OCI-LY7 (cell line): ENCODE measurements at regions not wholly inside any gene's neighbourhood (a gene's known extent, or its start where the extent isn't known, plus 50 kb on each side); places are given as distances from the start of the nearest gene placed in this dataset.

ENCODE experiments used
- BruUV-seq: library from RNA; stranded (reverse); fragments of 400-500 nt; replicated peaks from 2 replicates; lab custom pipeline; 2021; lab: Mats Ljungman, UMichigan
- CTCF ChIA-PET: fragments of 300-600 bp; sonication (Branson Sonifier 250); formaldehyde crosslinking; loops from one replicate; lab custom pipeline; 2022; ENCODE audit warnings: antibody characterized with exemption; ENCODE audit not compliant: unreplicated experiment; lab: Charles Lee
- POLR2A ChIA-PET: fragments of 300-600 bp; sonication (Branson Sonifier 250); formaldehyde crosslinking; loops from one replicate; lab custom pipeline; 2022; ENCODE audit warnings: antibody characterized with exemption; lab: Charles Lee
- DNase-seq: peaks from one replicate; pipeline ENCODE4 v3.0.0-alpha.2; 2015; ENCODE audit warnings: low spot score
- H2AFZ ChIP-seq: fragments of 200-600 bp; sonication (generic), shearing (Covaris generic); 2 replicates; pipeline ENCODE4 v1.6.1; 2014; ENCODE audit warnings: mild to moderate bottlenecking, antibody characterized with exemption, low read length, moderate library complexity
- H3K27ac ChIP-seq: fragments of 200-600 bp; sonication (generic); 2 replicates; pipeline ENCODE4 v1.5.1; 2014; ENCODE audit warnings: mixed run types, low read depth, mild to moderate bottlenecking, moderate library complexity, low read length, inconsistent platforms; ENCODE audit not compliant: poor library complexity, severe bottlenecking
- H3K36me3 ChIP-seq: fragments of 200-600 bp; sonication (generic); 2 replicates; pipeline ENCODE4 v1.6.1; 2014; ENCODE audit warnings: mild to moderate bottlenecking, antibody characterized with exemption, low read length, moderate library complexity, mixed read lengths; ENCODE audit not compliant: insufficient read depth
- H3K4me1 ChIP-seq: fragments of 200-600 bp; sonication (generic); 2 replicates; pipeline ENCODE4 v1.5.1; 2014; ENCODE audit warnings: mild to moderate bottlenecking, low read length; ENCODE audit not compliant: insufficient read depth, poor library complexity, severe bottlenecking
- H3K4me2 ChIP-seq: fragments of 200-600 bp; sonication (generic); 2 replicates; pipeline ENCODE4 v1.6.1; 2014; ENCODE audit warnings: mild to moderate bottlenecking, low read length
- H3K4me3 ChIP-seq: fragments of 200-600 bp; sonication (generic); 2 replicates; pipeline ENCODE4 v1.5.1; 2014; ENCODE audit warnings: mild to moderate bottlenecking, low read depth, low read length; ENCODE audit not compliant: poor library complexity, severe bottlenecking
- H3K79me2 ChIP-seq: fragments of 200-600 bp; sonication (generic); 2 replicates; pipeline ENCODE4 v1.6.1; 2016; ENCODE audit warnings: low read depth, mild to moderate bottlenecking, low read length, moderate library complexity, mixed read lengths; ENCODE audit not compliant: insufficient read depth
- H3K9me2 ChIP-seq: fragments of 200-600 bp; sonication (generic); 2 replicates; pipeline ENCODE4 v1.6.1; 2016; ENCODE audit warnings: mild to moderate bottlenecking, low read length, mixed read lengths; ENCODE audit not compliant: insufficient read depth
- H3K9me3 ChIP-seq: fragments of 200-600 bp; sonication (generic); 2 replicates; pipeline ENCODE4 v1.6.1; 2014; ENCODE audit warnings: mild to moderate bottlenecking, mixed run types, low read length, mixed read lengths
- H4K20me1 ChIP-seq: fragments of 200-600 bp; sonication (generic); 2 replicates; pipeline ENCODE4 v1.6.1; 2014; ENCODE audit warnings: mild to moderate bottlenecking, antibody characterized with exemption, low read length, moderate library complexity, mixed read lengths; ENCODE audit not compliant: insufficient read depth
- CTCF ChIP-seq: fragments of 200-600 bp; sonication (generic); conservative IDR thresholded peaks from 2 replicates; pipeline ENCODE4 v1.5.1; 2014; ENCODE audit warnings: mild to moderate bottlenecking, antibody characterized with exemption, low read length, moderate library complexity, mixed read lengths
- EZH2phosphoT487 ChIP-seq: fragments of 200-600 bp; sonication (generic); IDR thresholded peaks from 2 replicates; pipeline ENCODE4 v1.6.1; 2018; ENCODE audit warnings: low read depth, borderline replicate concordance, mild to moderate bottlenecking, mixed run types, antibody characterized with exemption, low read length, moderate library complexity, mixed read lengths
- intact Hi-C: fragments of 100-400 bp; cut with micrococcal nuclease; formaldehyde crosslinking; loops from one replicate; pipeline ENCODE4 v1.10.0; 2022; ENCODE audit not compliant: unreplicated experiment

GRCh38 chr2:173782681-173783080, 182.5 kb downstream of the SP3 start:
- ChIA-PET POLR2A (interaction anchor here (0.6 kb wide), 1 partner anchor 800 kb away, joined by 3 read pairs; no protein-coding TSS in a partner anchor), CTCF (no interaction called here)
- no peak overlapping the region for H3K4me2 ChIP-seq
- TF ChIP-seq EZH2phosphoT487: no peak
- TF ChIP-seq CTCF: no peak
- no peak overlapping the region for H3K4me3 ChIP-seq
- no peaks in the 10 kb centered on the region for H3K9me3 ChIP-seq
- H3K9me2 ChIP-seq: no peaks in the 10 kb centered on the region
- H4K20me1 ChIP-seq: no peaks in the 10 kb centered on the region
- H3K79me2 ChIP-seq: no peaks in the 10 kb centered on the region
- no peaks in the 10 kb centered on the region for H3K4me1 ChIP-seq
- H3K36me3 ChIP-seq: no peaks in the 10 kb centered on the region
- no peak overlapping the region for H2AFZ ChIP-seq
- intact Hi-C loops: no loop called here
- no peak overlapping the region for H3K27ac ChIP-seq
- no peak for DNase-seq
- no TSS peak for BruUV-seq

- DNase-seq: no peak
- Histone ChIP-seq H4K20me1 (no peaks in the 10 kb centered on the region), H3K4me3 (no peak overlapping the region), H3K9me2 (no peaks in the 10 kb centered on the region), H3K4me1 (no peaks in the 10 kb centered on the region), H2AFZ (no peak overlapping the region), H3K9me3 (no peaks in the 10 kb centered on the region), H3K27ac (no peak overlapping the region), H3K4me2 (no peak overlapping the region), H3K79me2 (no peaks in the 10 kb centered on the region), H3K36me3 (no peaks in the 10 kb centered on the region)
- POLR2A ChIA-PET: interaction anchor here (0.6 kb wide), 1 partner anchor 801 kb away, joined by 3 read pairs; no protein-coding TSS in a partner anchor
- CTCF ChIA-PET: no interaction called here
- BruUV-seq: no TSS peak
- no peak for TF ChIP-seq CTCF
- no peak for TF ChIP-seq EZH2phosphoT487
- intact Hi-C loops: no loop called here
Measured at GRCh38 chr2:173783382-173783781, 181.8 kb downstream of the SP3 start.

GRCh38 chr2:173785813-173786212, 179.4 kb downstream of the SP3 start:
- Histone ChIP-seq H3K9me3 (no peaks in the 10 kb centered on the region), H3K4me1 (no peaks in the 10 kb centered on the region), H3K79me2 (no peaks in the 10 kb centered on the region), H3K4me3 (no peak overlapping the region), H2AFZ (no peak overlapping the region), H3K4me2 (no peak overlapping the region), H3K9me2 (no peaks in the 10 kb centered on the region), H3K36me3 (no peaks in the 10 kb centered on the region), H4K20me1 (no peaks in the 10 kb centered on the region), H3K27ac (no peak overlapping the region)
- no peak for DNase-seq
- POLR2A ChIA-PET: interaction anchor here (0.9 kb wide), 1 partner anchor 250 kb away, joined by 3 read pairs; no protein-coding TSS in a partner anchor
- BruUV-seq: no TSS peak
- TF ChIP-seq EZH2phosphoT487: no peak
- no peak for TF ChIP-seq CTCF
- intact Hi-C loops: no loop called here
- CTCF ChIA-PET: no interaction called here
